T-cell (primary cell): ENCODE measurements at regions not wholly inside any gene's neighbourhood (a gene's known extent, or its start where the extent isn't known, plus 50 kb on each side); places are given as distances from the start of the nearest gene placed in this dataset.

ENCODE experiments used
- ATAC-seq, 4 experiments: fragments of 200-7000 bp in 3 of 4; fragments of 150-1000 bp in 1 of 4; cut with Tn5 transposase; replicated peaks in 1 of 4; 1 replicate in 3 of 4; 2 replicates in 1 of 4; pipeline ENCODE4 v1.10.0; 2021; ENCODE audit warnings: moderate library complexity in 3 of 4, mild to moderate bottlenecking in 2 of 4, moderate number of reproducible peaks in 1 of 4
- CTCF ChIA-PET, 2 donors: fragments of 300-600 bp; sonication (Branson Sonifier 250); formaldehyde crosslinking; loops; one replicate each; lab custom pipeline; 2022; ENCODE audit warnings: antibody characterized with exemption in 2 of 2; lab: Charles Lee
- POLR2A ChIA-PET, 2 donors: fragments of 300-600 bp; sonication (Branson Sonifier 250); formaldehyde crosslinking; loops; one replicate each; lab custom pipeline; 2022; ENCODE audit warnings: antibody characterized with exemption in 2 of 2; lab: Charles Lee
- DNase-seq, 35 experiments: peaks; one replicate each; pipeline versions ENCODE4 v3.0.0 to v3.0.0-alpha.2; 2013 to 2023
- H3K27ac ChIP-seq: one replicate; pipeline ENCODE4 v1.5.1; 2013; ENCODE audit warnings: low read length
- H3K27me3 ChIP-seq, 2 experiments: replicated peaks in 1 of 2; 1 replicate in 1 of 2; 2 replicates in 1 of 2; pipeline versions ENCODE4 v1.6.1 to v1.7.0; 2013; ENCODE audit warnings: low read length in 1 of 2, mixed read lengths in 1 of 2; ENCODE audit not compliant: control insufficient read depth in 2 of 2, insufficient read depth in 2 of 2; ENCODE audit errors: extremely low read depth in 1 of 2
- H3K36me3 ChIP-seq, 2 donors: 1 replicate in 1 of 2; 2 replicates in 1 of 2; pipeline versions ENCODE4 v1.6.1 to v1.7.0; 2013; ENCODE audit warnings: low read length in 1 of 2; ENCODE audit not compliant: control insufficient read depth in 2 of 2, insufficient read depth in 1 of 2; ENCODE audit errors: extremely low read depth in 1 of 2
- H3K4me1 ChIP-seq, 2 experiments: 1 replicate in 1 of 2; 2 replicates in 1 of 2; pipeline versions ENCODE4 v1.6.1 to v1.7.0; 2013; ENCODE audit warnings: low read length in 2 of 2, mixed read lengths in 1 of 2; ENCODE audit not compliant: insufficient read depth in 2 of 2, control insufficient read depth in 1 of 2; ENCODE audit errors: extremely low read depth in 1 of 2
- H3K4me3 ChIP-seq, 2 donors: 1 replicate in 1 of 2; 2 replicates in 1 of 2; pipeline versions ENCODE4 v1.5.1 to v1.7.0; 2013; ENCODE audit warnings: mild to moderate bottlenecking in 2 of 2, low read length in 1 of 2, moderate library complexity in 1 of 2; ENCODE audit not compliant: control insufficient read depth in 1 of 2; ENCODE audit errors: extremely low read depth in 1 of 2
- H3K9me3 ChIP-seq: 2 replicates; pipeline ENCODE4 v1.7.0; 2013
- H3K27ac Mint-ChIP-seq, 2 donors: one replicate each; pipeline ENCODE4 v1.8.0; 2020 to 2021; ENCODE audit warnings: mild to moderate bottlenecking in 2 of 2, mixed read lengths in 2 of 2
- H3K27me3 Mint-ChIP-seq, 2 donors: one replicate each; pipeline ENCODE4 v1.8.0; 2021 to 2022; ENCODE audit warnings: mixed read lengths in 2 of 2
- H3K36me3 Mint-ChIP-seq: one replicate; pipeline ENCODE4 v1.8.0; 2021; ENCODE audit warnings: mixed read lengths
- H3K4me1 Mint-ChIP-seq, 3 donors: one replicate each; pipeline ENCODE4 v1.8.0; 2020 to 2022; ENCODE audit warnings: mixed read lengths in 3 of 3, mild to moderate bottlenecking in 1 of 3
- H3K4me3 Mint-ChIP-seq, 3 donors: one replicate each; pipeline ENCODE4 v1.8.0; 2020 to 2022; ENCODE audit warnings: mild to moderate bottlenecking in 3 of 3, mixed read lengths in 3 of 3, moderate library complexity in 3 of 3
- H3K9me3 Mint-ChIP-seq, 3 donors: one replicate each; pipeline ENCODE4 v1.8.0; 2020 to 2022; ENCODE audit warnings: mixed read lengths in 3 of 3
- WGBS: methylation state at CpG from one replicate; pipeline ENCODE4 v1.1.5; 2013; ENCODE audit warnings: missing lambda C conversion rate; ENCODE audit not compliant: insufficient coverage; 5-methylcytosine and 5-hydroxymethylcytosine counted together

DNA sequence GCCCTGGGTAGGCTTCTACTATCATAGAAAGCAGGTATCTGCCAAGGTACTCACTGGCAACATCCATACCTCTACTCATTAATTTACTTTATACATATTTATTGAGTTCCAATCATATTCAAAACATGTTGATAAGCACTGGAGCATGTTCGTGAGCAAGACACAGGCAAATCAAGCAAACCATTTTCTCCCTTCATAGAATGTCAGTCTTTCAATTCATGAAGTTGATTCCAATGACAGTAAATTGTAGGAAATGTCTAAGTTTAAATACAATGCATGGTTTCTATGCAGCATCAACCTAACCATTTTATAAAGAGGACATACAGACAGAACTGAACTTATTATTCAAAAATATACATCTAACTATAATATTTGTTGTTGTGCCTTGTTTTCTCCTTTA is 978.6 kb downstream of the CDH8 start:
- H3K4me3 Mint-ChIP-seq, result no peak overlapping the region
- H3K27me3 Mint-ChIP-seq, result no peaks in the 10 kb centered on the region
- H3K27ac Mint-ChIP-seq, result no peak overlapping the region
- no peaks in the 10 kb centered on the region for H3K9me3 ChIP-seq
- no peaks in the 10 kb centered on the region for H3K27me3 ChIP-seq
- H3K27ac ChIP-seq, result no peak overlapping the region
- WGBS, result no CpG with 5 or more reads among the region's 1 CpG
- ChIA-PET POLR2A (no interaction called here), CTCF (no interaction called here)
- H3K36me3 ChIP-seq, result no peaks in the 10 kb centered on the region
- H3K36me3 Mint-ChIP-seq, result no peaks in the 10 kb centered on the region
- no peak for ATAC-seq
- H3K4me1 ChIP-seq, result no peaks in the 10 kb centered on the region
- no peaks in the 10 kb centered on the region for H3K4me1 Mint-ChIP-seq
- no peak overlapping the region for H3K4me3 ChIP-seq
- peaks cover 17 to 18% (median 17%) of the 10 kb centered on the region in 3 donors for H3K9me3 Mint-ChIP-seq
- DNase-seq, result no peak

DNA sequence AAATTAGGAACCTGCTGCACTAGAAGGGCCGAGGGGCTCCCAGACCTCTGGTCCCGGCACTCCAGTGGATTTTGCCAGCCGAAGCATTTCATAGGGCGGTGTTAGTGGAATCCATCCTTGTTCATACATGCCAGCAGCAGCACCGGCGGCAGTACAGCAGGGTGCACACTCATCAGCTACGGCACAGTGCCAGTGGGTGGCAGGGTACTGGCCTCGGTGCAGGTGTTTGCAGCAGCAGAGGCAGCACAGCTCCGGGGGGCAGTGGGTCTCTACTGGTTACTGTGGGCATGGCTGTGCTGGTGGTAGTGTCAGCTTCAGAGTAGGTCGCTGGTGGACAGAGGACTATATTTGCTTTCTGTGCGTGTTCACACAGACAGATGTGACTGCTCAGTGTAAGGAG is 985.7 kb downstream of the CDH8 start:
- no peak overlapping the region for H3K4me3 Mint-ChIP-seq
- H3K27me3 Mint-ChIP-seq, result no peaks in the 10 kb centered on the region
- Histone ChIP-seq H3K9me3 (no peaks in the 10 kb centered on the region), H3K27ac (no peak overlapping the region), H3K4me3 (no peak overlapping the region), H3K36me3 (no peaks in the 10 kb centered on the region), H3K4me1 (no peaks in the 10 kb centered on the region), H3K27me3 (no peaks in the 10 kb centered on the region)
- H3K4me1 Mint-ChIP-seq, result no peaks in the 10 kb centered on the region
- 86% methylated on average over 11 of the region's 11 CpGs for WGBS
- peaks cover 15 to 32% (median 24%) of the 10 kb centered on the region in 3 donors for H3K9me3 Mint-ChIP-seq
- ATAC-seq (no peak), DNase-seq (no peak)
- ChIA-PET CTCF (no interaction called here), POLR2A (no interaction called here)
- H3K36me3 Mint-ChIP-seq, result no peaks in the 10 kb centered on the region
- H3K27ac Mint-ChIP-seq, result no peak overlapping the region

DNA sequence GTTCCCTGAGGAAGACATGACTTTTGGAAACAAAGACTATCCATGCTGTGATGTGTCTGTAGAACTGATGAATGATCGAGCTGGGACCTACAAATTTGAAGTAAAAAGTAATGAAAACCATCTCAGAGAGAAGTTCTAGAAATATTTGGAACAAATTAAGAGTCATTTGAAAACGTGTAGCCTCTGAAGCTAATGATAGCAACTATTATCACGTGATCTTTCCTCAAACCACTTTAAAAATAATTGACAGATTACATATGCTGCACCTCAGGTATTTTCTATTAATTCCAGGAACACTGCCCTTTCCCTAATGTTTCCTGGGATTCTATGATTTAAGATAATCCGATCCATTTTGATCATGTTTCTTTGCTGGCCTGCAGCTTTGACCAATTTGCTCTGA is 990.3 kb downstream of the CDH8 start:
- Mint-ChIP-seq H3K4me3 (no peak overlapping the region), H3K27me3 (no peaks in the 10 kb centered on the region), H3K4me1 (no peaks in the 10 kb centered on the region), H3K27ac (no peak overlapping the region), H3K36me3 (no peaks in the 10 kb centered on the region), H3K9me3 (peaks cover 15 to 47% (median 35%) of the 10 kb centered on the region in 3 donors)
- H3K4me3 ChIP-seq, result no peak overlapping the region
- DNase-seq (no peak), ATAC-seq (no peak)
- no peaks in the 10 kb centered on the region for H3K9me3 ChIP-seq
- H3K27ac ChIP-seq, result no peak overlapping the region
- ChIA-PET POLR2A (no interaction called here), CTCF (no interaction called here)
- no peaks in the 10 kb centered on the region for H3K36me3 ChIP-seq
- no CpG with 5 or more reads among the region's 4 CpGs for WGBS
- H3K27me3 ChIP-seq, result no peaks in the 10 kb centered on the region
- H3K4me1 ChIP-seq, result no peaks in the 10 kb centered on the region

DNA sequence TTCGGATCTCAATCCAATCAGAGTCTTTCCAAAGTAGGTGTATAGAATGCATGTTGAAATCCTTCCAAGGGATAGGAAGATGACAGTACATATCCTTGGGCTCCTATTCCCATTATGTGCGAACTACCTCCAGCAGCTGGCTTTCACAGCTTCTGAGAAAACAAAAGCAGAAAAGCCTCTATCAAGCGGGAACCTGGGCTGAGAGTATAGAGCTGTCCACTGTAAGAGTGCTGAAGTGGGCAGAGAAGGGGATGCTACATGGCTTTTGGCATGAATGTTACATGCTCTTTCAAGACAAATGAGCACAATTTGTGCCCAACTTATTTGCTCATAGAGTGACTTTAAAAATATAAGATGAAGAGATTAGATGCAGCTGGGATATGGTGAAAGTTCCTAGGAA is 993.5 kb downstream of the CDH8 start:
- ChIA-PET CTCF (no interaction called here), POLR2A (no interaction called here)
- no peaks in the 10 kb centered on the region for H3K27me3 ChIP-seq
- no peaks in the 10 kb centered on the region for H3K36me3 Mint-ChIP-seq
- H3K27me3 Mint-ChIP-seq, result no peaks in the 10 kb centered on the region
- H3K4me1 Mint-ChIP-seq, result no peaks in the 10 kb centered on the region
- H3K36me3 ChIP-seq, result no peaks in the 10 kb centered on the region
- H3K4me1 ChIP-seq, result no peaks in the 10 kb centered on the region
- no peak overlapping the region for H3K4me3 ChIP-seq
- no peak overlapping the region for H3K27ac ChIP-seq
- DNase-seq, result no peak
- H3K27ac Mint-ChIP-seq, result no peak overlapping the region
- ATAC-seq, result no peak
- H3K9me3 Mint-ChIP-seq, result peaks cover 0 to 38% (median 35%) of the 10 kb centered on the region in 3 donors
- no peak overlapping the region for H3K4me3 Mint-ChIP-seq
- WGBS, result 100% methylated on average over 1 of the region's 3 CpGs
- H3K9me3 ChIP-seq, result no peaks in the 10 kb centered on the region

DNA sequence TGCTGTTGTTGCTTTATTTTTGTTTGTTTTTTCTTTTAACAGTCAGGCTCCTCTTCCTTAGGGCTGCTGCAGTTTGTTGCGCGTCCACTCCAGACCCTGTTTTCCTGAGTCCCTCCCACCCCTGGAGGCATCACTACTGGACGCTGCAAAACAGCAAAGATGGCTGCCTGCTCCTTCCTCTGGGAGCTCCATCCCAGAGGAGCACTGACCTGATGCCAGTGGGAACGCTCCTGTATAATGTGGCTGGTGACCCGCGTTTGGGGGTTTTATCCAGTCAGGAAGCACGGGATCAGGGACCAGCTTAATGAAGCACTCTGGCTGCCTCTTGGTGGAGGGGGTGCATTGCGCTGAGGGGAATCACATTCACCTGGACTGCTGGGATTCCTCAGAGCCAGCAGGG is 1005.6 kb downstream of the CDH8 start:
- H3K27ac Mint-ChIP-seq, result no peak overlapping the region
- DNase-seq (no peak), ATAC-seq (no peak)
- Histone ChIP-seq H3K36me3 (no peaks in the 10 kb centered on the region), H3K4me1 (no peaks in the 10 kb centered on the region), H3K9me3 (peaks cover 3% of the 10 kb centered on the region), H3K27ac (no peak overlapping the region), H3K27me3 (no peaks in the 10 kb centered on the region), H3K4me3 (no peak overlapping the region)
- POLR2A ChIA-PET, result no interaction called here
- 82% methylated on average over 6 of the region's 8 CpGs for WGBS
- H3K4me3 Mint-ChIP-seq, result no peak overlapping the region
- no peaks in the 10 kb centered on the region for H3K4me1 Mint-ChIP-seq
- CTCF ChIA-PET, result no interaction called here
- H3K27me3 Mint-ChIP-seq, result no peaks in the 10 kb centered on the region
- no peaks in the 10 kb centered on the region for H3K36me3 Mint-ChIP-seq
- H3K9me3 Mint-ChIP-seq, result peaks cover 10 to 29% (median 15%) of the 10 kb centered on the region in 3 donors

DNA sequence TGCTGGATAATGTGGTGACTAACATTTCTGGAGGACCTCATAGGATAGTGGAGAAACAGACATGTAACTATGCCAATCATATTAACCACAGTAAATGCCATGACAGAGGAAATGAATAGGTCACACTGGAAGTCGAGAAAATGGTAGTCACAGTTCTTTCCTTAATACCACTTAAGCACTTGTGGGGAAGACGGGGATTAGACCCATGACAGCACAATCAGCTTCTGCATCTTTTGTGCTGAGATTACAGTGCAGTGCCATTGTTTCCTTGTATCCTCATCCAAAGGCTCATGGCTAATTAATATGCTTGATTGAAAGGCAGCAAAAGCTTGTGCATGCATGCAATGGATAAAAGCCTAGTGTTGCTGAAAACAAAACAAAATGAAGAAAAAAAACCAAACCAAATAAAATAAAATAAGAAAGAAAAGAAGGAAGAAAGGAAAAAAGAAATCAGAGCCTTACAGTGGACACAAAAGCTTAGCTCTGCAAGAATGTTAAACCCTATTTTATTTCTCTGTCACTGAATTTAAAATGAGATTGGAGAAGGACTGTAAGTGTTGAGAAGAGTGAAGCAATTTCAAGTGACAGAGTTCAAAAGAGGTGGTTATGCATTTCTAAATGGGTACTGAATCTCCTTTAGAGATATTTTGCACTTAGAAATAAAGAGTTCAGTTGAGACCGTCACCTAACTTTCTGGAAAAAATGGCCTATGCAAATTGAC is 1011.9 kb downstream of the CDH8 start:
- H3K4me1 Mint-ChIP-seq, result no peaks in the 10 kb centered on the region
- peaks cover 13 to 44% (median 21%) of the 10 kb centered on the region in 3 donors for H3K9me3 Mint-ChIP-seq
- H3K36me3 ChIP-seq, result no peaks in the 10 kb centered on the region
- no peak overlapping the region for H3K27ac ChIP-seq
- ATAC-seq (no peak), DNase-seq (no peak)
- ChIA-PET CTCF (no interaction called here), POLR2A (no interaction called here)
- H3K27me3 Mint-ChIP-seq, result no peaks in the 10 kb centered on the region
- no peak overlapping the region for H3K27ac Mint-ChIP-seq
- H3K4me1 ChIP-seq, result no peaks in the 10 kb centered on the region
- no peak overlapping the region for H3K4me3 Mint-ChIP-seq
- H3K36me3 Mint-ChIP-seq, result no peaks in the 10 kb centered on the region
- H3K9me3 ChIP-seq, result peaks cover 3% of the 10 kb centered on the region
- no CpG with 5 or more reads among the region's 3 CpGs for WGBS
- no peak overlapping the region for H3K4me3 ChIP-seq
- H3K27me3 ChIP-seq, result no peaks in the 10 kb centered on the region

DNA sequence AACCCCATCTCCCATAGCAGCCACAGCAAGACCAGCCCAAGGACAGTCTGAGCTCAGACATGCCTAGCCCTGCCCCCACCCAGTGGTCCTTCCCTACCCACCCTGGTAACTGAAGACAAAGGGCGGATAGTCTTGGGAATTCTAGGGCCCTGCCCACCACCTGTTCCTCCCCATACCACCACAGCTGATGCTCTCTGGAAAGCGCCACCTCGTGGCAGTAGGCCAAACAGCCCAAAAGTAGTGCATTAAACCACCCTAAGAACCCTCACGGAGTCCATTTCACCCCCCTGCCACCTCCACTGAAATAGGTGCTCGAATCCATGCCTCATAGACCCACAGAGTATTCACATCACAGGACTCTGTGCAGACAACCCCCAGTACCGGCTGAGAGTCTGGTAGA is 1021.4 kb downstream of the CDH8 start:
- ChIA-PET CTCF (no interaction called here), POLR2A (no interaction called here)
- Mint-ChIP-seq H3K27ac (no peak overlapping the region), H3K9me3 (peaks cover 12 to 43% (median 24%) of the 10 kb centered on the region in 3 donors), H3K4me1 (no peaks in the 10 kb centered on the region), H3K36me3 (no peaks in the 10 kb centered on the region), H3K27me3 (no peaks in the 10 kb centered on the region), H3K4me3 (no peak overlapping the region)
- DNase-seq, result no peak
- Histone ChIP-seq H3K4me3 (no peak overlapping the region), H3K36me3 (no peaks in the 10 kb centered on the region), H3K27ac (no peak overlapping the region), H3K27me3 (no peaks in the 10 kb centered on the region), H3K9me3 (no peaks in the 10 kb centered on the region), H3K4me1 (no peaks in the 10 kb centered on the region)
- WGBS, result 58% methylated on average over 5 of the region's 6 CpGs
- ATAC-seq, result no peak
